KOPT-K1 (cell line): ENCODE measurements at regions not wholly inside any gene's neighbourhood (a gene's known extent, or its start where the extent isn't known, plus 50 kb on each side); places are given as distances from the start of the nearest gene placed in this dataset.

Experiments
- H3K27ac ChIP-seq: fragments of 200-600 bp; sonication (generic); 2 replicates; pipeline ENCODE4 v1.5.1; 2016; ENCODE audit warnings: antibody characterized with exemption, mild to moderate bottlenecking, low read depth, low read length; ENCODE audit not compliant: poor library complexity, severe bottlenecking
- H3K36me3 ChIP-seq: fragments of 200-600 bp; sonication (generic); 2 replicates; pipeline ENCODE4 v1.5.1; 2017; ENCODE audit warnings: antibody characterized with exemption, mild to moderate bottlenecking, low read length, moderate library complexity; ENCODE audit not compliant: insufficient read depth
- H3K9me3 ChIP-seq: fragments of 200-600 bp; sonication (generic); 2 replicates; pipeline ENCODE4 v1.5.1; 2017; ENCODE audit warnings: antibody characterized with exemption, low read length, mild to moderate bottlenecking; ENCODE audit not compliant: insufficient read depth, poor library complexity, severe bottlenecking

DNA sequence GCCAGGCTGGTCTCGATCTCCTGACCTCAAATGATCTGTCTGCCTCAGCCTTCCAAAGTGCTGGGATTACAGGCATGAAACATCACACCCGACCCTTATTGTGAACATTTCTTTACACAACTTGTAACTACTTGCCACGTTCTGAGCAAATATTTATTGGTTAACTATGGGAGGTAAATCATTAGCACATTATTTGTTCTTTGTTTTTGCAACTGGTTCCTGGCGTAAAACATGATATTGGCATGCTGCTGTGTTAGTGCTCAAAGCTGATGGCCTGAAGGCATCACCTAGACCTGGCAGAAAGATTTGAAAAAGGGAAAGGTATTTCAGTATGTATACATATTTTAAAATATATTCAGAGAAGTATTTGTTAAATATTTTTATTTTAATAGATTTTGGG lies 438.3 kb upstream of the PRKX start:
- H3K36me3 ChIP-seq: no peaks in the 10 kb centered on the region
- no peaks in the 10 kb centered on the region for H3K9me3 ChIP-seq
- no peak overlapping the region for H3K27ac ChIP-seq

DNA sequence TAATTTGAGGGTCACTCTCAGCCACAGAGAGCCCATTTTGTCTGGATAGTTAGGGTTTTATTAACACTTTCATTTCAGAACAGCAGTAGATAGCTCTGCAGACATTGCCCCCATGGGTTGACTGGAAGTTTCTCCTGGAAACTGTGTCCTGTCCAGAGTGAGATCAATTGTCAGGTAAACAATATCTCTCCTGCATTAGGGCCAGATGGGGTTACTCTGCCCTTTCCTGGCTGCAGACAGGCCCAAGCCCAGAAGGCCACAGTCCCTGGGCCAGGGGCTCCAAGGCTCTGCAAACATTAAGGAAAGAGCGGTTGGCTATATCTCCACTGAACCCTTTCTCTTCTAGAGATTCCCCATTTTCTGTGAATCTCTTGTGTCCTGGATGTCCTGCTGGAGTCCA lies 436.8 kb upstream of the PRKX start:
- Histone ChIP-seq H3K36me3 (no peaks in the 10 kb centered on the region), H3K9me3 (no peaks in the 10 kb centered on the region), H3K27ac (no peak overlapping the region)

- H3K9me3 ChIP-seq: no peaks in the 10 kb centered on the region
- no peaks in the 10 kb centered on the region for H3K36me3 ChIP-seq
- no peak overlapping the region for H3K27ac ChIP-seq
These were observed 416.2 kb upstream of the PRKX start for GRCh38 chrX:4129626-4130025.

DNA sequence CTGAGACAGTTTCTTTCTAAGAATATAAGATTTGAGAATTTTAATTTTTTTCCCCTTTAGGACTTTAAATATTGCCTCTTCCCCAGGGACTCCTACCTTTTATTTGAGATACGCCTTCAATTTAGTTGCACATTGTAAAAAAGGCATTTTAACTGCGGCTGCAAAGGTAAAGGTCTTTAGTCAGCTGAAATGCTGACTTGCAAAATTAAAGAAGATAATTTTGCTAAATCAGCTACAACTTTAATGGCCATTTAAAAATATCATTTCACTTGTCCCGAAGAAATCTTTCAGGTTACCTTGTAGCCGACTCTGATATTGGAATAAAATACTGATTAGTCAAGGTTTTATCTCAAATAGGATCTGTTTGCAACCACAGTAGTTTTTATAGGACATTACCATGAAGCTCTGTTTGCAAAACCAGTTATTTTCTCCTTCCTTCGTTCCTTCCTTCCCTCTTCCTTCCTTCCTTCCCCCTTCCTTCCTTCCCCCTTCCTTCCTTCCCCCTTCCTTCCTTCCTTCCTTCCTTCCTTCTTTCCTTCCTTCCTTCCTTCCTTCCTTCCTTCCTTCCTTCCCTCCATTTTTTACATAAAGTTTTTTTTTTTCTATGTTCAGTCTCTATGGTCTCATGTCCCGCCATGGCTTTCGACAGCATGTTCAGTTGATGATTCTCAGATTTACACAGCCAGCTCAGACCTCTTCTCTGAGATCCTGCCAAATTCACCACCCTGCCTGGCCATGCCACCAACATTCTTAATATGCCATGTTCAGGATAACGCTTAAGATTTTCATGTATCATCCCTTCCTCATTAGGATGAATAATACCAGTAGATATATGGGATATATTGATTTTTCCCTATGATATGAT lies 405.4 kb upstream of the PRKX start:
- Histone ChIP-seq H3K27ac (no peak overlapping the region), H3K36me3 (no peaks in the 10 kb centered on the region), H3K9me3 (no peaks in the 10 kb centered on the region)

DNA sequence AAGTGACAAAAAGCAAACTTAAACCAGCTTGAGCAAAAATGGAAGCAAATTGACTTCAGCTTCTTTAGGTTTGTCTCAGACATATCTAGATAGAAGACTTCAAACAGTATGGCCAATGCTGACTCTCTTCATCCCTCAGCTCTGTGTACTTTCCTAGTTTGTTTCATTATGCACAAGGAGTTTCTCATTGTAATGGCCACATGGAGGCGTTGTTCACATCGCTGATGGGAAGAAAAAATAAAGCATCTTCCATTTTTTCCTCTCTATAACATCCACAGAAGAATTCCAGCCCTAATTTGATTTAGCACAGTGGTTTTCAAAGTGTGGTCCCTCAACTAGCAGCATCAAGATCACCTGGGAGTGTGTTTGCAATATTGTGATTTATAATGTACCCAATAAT lies 397.5 kb upstream of the PRKX start:
- no peaks in the 10 kb centered on the region for H3K36me3 ChIP-seq
- H3K27ac ChIP-seq: no peak overlapping the region
- no peaks in the 10 kb centered on the region for H3K9me3 ChIP-seq

DNA sequence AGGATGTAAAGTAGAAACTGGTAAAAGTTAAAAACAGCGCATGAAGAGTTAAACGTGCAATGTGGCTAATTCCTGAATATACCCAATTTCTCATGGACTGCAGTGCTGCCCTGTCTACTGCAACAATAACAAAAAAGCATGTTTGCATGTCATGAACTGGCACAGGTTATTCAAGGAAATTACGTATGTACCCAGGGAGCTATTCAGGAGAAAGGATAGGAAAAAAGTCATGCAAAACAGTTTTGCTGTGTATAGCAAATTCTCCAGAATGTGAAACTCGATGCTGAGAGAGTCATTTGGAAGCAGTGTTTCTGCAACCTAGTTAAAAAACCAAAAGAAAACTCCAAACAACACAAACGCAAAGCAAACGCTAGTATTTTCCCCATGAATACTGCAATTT lies 381.5 kb upstream of the PRKX start:
- Histone ChIP-seq H3K9me3 (no peaks in the 10 kb centered on the region), H3K36me3 (no peaks in the 10 kb centered on the region)

DNA sequence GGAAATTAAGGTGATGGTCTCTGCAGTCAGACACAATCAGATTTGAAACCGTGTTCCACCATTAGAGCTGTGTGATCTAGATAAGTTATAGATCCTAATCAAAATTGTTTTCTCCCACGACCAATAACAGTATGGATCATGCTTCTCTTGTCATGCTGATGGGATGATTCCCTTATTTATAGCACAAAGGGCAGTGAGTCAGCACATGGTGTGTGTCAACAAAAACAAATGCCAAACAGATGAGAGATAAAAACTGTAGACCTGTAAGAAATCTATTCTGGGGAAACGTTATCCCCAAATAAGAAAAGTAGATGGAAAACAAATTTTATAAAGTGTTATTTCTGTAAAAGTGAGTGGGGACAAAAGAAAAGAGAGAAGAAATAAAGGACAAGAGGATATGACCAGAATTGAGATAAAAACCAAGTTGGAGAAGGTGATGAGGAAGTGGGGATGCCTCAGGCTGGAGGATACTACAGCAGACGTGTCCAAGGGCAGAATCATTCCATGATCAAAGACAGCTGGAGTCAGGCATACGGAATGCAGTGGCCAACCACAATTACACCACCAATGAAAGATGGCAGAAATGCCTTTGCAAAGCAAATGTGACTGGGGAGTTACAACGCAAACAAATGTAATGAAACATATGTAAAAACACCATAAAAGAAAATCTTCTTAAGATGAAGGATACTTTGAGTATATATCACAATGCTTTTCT lies 377.8 kb upstream of the PRKX start:
- H3K36me3 ChIP-seq: no peaks in the 10 kb centered on the region
- H3K9me3 ChIP-seq: no peaks in the 10 kb centered on the region
- H3K27ac ChIP-seq: no peak overlapping the region

More for the DNA sequence above, 381.5 kb upstream of the PRKX start:
- H3K27ac ChIP-seq: no peak overlapping the region

DNA sequence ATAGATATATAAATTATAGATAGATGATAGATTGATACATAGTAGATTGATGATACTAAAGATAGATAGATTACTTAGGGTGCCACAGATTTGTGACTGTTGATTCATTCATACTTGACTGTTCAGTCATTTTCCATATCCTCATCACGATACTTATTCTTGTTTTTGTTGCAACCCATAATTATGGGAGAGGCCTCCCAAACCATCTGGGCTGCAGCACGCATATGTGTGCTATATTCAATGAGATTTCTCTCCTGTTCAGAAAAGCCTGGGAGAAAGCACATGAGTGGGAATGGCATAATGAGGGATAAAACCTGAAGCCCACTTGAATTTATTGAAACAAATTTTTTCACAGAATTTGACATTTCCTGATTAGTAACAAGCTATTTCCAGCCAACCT lies 346.4 kb upstream of the PRKX start:
- H3K27ac ChIP-seq: no peak overlapping the region
- no peaks in the 10 kb centered on the region for H3K36me3 ChIP-seq
- H3K9me3 ChIP-seq: no peaks in the 10 kb centered on the region

GRCh38 chrX:4043951-4044350 lies 330.5 kb upstream of the PRKX start:
- Histone ChIP-seq H3K27ac (no peak overlapping the region), H3K36me3 (no peaks in the 10 kb centered on the region), H3K9me3 (no peaks in the 10 kb centered on the region)

GRCh38 chrX:4035874-4036273 lies 322.4 kb upstream of the PRKX start:
- no peaks in the 10 kb centered on the region for H3K36me3 ChIP-seq
- no peaks in the 10 kb centered on the region for H3K9me3 ChIP-seq
- H3K27ac ChIP-seq: no peak overlapping the region

- no peaks in the 10 kb centered on the region for H3K36me3 ChIP-seq
- H3K9me3 ChIP-seq: no peaks in the 10 kb centered on the region
- H3K27ac ChIP-seq: no peak overlapping the region
These were observed 314.7 kb upstream of the PRKX start for GRCh38 chrX:4028151-4028550.

DNA sequence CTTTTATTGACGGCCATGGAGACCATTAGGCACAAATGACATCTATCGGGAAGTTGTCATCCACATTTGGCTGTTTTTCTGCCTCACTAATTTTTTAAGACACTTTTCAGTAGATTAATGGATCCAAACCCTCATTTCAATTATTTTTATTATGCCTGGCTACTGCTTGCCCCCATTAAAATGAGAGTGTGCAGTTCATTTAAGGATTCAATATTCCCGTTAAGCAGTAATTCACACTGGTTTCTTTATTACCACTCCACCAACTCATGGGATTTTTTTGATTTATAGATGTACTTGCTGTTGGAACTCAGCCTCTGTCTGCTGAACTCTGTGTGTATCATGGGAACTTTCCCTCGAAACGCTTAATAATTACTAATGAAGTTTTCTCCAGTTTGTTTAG lies 291.8 kb upstream of the PRKX start:
- H3K27ac ChIP-seq: no peak overlapping the region
- H3K9me3 ChIP-seq: no peaks in the 10 kb centered on the region
- H3K36me3 ChIP-seq: no peaks in the 10 kb centered on the region

DNA sequence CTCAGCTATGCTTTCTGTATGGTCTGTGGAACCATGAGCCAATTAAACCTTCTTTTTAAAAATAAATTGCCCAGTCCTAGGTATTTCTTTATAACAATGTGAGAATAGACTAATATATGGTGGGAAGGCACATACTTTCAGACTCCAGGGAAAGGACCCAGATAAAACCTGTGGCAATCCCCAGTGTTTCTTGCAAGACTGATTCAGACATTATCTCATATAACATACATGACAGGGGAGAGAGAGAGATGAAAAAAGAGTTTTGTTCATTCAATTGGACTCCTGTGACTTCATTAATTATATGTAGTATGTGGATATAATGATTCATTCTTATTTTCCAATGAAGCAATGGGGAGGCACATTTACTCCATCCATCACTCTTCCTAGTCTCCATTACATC lies 291.4 kb upstream of the PRKX start:
- no peaks in the 10 kb centered on the region for H3K9me3 ChIP-seq
- no peaks in the 10 kb centered on the region for H3K36me3 ChIP-seq
- no peak overlapping the region for H3K27ac ChIP-seq

GRCh38 chrX:3994315-3994714 lies 280.9 kb upstream of the PRKX start:
- H3K27ac ChIP-seq: no peak overlapping the region
- H3K36me3 ChIP-seq: no peaks in the 10 kb centered on the region
- H3K9me3 ChIP-seq: no peaks in the 10 kb centered on the region

DNA sequence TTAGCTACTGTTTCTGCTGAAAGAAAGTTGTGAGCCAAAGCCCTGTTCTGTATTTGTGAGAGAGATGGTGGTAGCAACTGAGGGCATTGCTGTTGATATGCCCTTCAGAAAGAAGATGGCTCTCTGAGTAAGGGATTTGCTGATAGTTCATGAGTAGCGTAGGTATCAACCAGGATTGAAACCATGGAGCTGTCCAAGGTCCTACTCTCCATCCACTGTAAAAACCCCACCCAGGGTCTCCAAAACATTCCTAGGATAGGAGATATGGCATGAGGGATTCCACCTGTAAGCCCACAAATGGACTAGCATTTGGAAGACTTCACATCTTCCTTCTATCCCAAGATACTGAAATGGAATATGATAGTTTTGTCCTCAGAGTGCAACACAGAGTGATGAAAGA lies 277.1 kb upstream of the PRKX start:
- no peaks in the 10 kb centered on the region for H3K9me3 ChIP-seq
- H3K27ac ChIP-seq: no peak overlapping the region

More for the DNA sequence above, 277.1 kb upstream of the PRKX start:
- no peaks in the 10 kb centered on the region for H3K36me3 ChIP-seq
